Esophagus mucosa (tissue), 1 donor: ENCODE measurements at regions not wholly inside any gene's neighbourhood (a gene's known extent, or its start where the extent isn't known, plus 50 kb on each side); places are given as distances from the start of the nearest gene placed in this dataset.
"Not testable (repeated sequence)": the region's sequence is repeated elsewhere in the genome, so short reads cannot be mapped to it uniquely, and the experiment has no call there.

Experiments
- ATAC-seq: fragments of 200-7000 bp; cut with Tn5 transposase; one replicate; pipeline ENCODE4 v1.9.1; 2020
- donor health status: DM: yes; HTN: yes; CAD: no.

- ATAC-seq = no peak
Measured at GRCh38 chr3:153753035-153753434, 368.2 kb upstream of the ARHGEF26 start.

GRCh38 chr3:153756816-153757215, 364.4 kb upstream of the ARHGEF26 start:
- ATAC-seq = peak; percentile 91

- no peak for ATAC-seq
Measured at GRCh38 chr3:153757839-153758238, 363.4 kb upstream of the ARHGEF26 start.

GRCh38 chr3:153760948-153761347, 360.2 kb upstream of the ARHGEF26 start:
- peak; percentile 45 for ATAC-seq

- no peak for ATAC-seq
Measured at GRCh38 chr3:153762411-153763235, 358.6 kb upstream of the ARHGEF26 start.

- ATAC-seq = no peak
Measured at GRCh38 chr3:153767601-153768560, 353.3 kb upstream of the ARHGEF26 start.

GRCh38 chr3:153768561-153769469, 352.4 kb upstream of the ARHGEF26 start:
- ATAC-seq = peak; percentile 96

- ATAC-seq = no peak
Measured at GRCh38 chr3:153783106-153783505, 338.1 kb upstream of the ARHGEF26 start.

- no peak for ATAC-seq
Measured at GRCh38 chr3:153783741-153784480, 337.3 kb upstream of the ARHGEF26 start.

GRCh38 chr3:153785901-153786300, 335.3 kb upstream of the ARHGEF26 start:
- no peak for ATAC-seq

- ATAC-seq = no peak
Measured at GRCh38 chr3:153789380-153789779, 331.8 kb upstream of the ARHGEF26 start.

GRCh38 chr3:153797056-153797455, 324.1 kb upstream of the ARHGEF26 start:
- ATAC-seq = not testable (repeated sequence)

GRCh38 chr3:153809097-153809496, 312.1 kb upstream of the ARHGEF26 start:
- ATAC-seq = no peak

- ATAC-seq = no peak
Measured at GRCh38 chr3:153818338-153818737, 302.9 kb upstream of the ARHGEF26 start.

- no peak for ATAC-seq
Measured at GRCh38 chr3:153820035-153820434, 301.2 kb upstream of the ARHGEF26 start.

GRCh38 chr3:153828346-153828745, 292.8 kb upstream of the ARHGEF26 start:
- not testable (repeated sequence) for ATAC-seq

- ATAC-seq = no peak
Measured at GRCh38 chr3:153829606-153830170, 291.5 kb upstream of the ARHGEF26 start.

GRCh38 chr3:153830552-153830951, 290.6 kb upstream of the ARHGEF26 start:
- ATAC-seq = no peak

- ATAC-seq = no peak
Measured at GRCh38 chr3:153835540-153835939, 285.6 kb upstream of the ARHGEF26 start.

GRCh38 chr3:153840487-153840886, 280.7 kb upstream of the ARHGEF26 start:
- no peak for ATAC-seq

- ATAC-seq = no peak
Measured at GRCh38 chr3:153843994-153844393, 277.2 kb upstream of the ARHGEF26 start.
